ENCODE measurements at regions not wholly inside any gene's neighbourhood (a gene's known extent, or its start where the extent isn't known, plus 50 kb on each side); places are given as distances from the start of the nearest gene placed in this dataset.

- no peaks in the 10 kb centered on the region for H3K4me1 Mint-ChIP-seq (ENCODE audit: low read depth)
- H3K4me3 Mint-ChIP-seq = no peak overlapping the region
- H3K27me3 Mint-ChIP-seq = peaks cover 2% of the 10 kb centered on the region
- H3K36me3 Mint-ChIP-seq = no peaks in the 10 kb centered on the region
- H3K27ac Mint-ChIP-seq = no peak overlapping the region
- peaks cover 3% of the 10 kb centered on the region for H3K9me3 Mint-ChIP-seq (ENCODE audit: low read depth)
Observed at GRCh38 chr22:27185760-27186302, 528.4 kb downstream of the MIAT start.

GRCh38 chr22:27186643-27187042 is 529.3 kb downstream of the MIAT start:
- Mint-ChIP-seq H3K4me3 (no peak overlapping the region), H3K9me3 (ENCODE audit: low read depth) (peaks cover 10% of the 10 kb centered on the region), H3K36me3 (no peaks in the 10 kb centered on the region), H3K27me3 (peaks cover 2% of the 10 kb centered on the region), H3K27ac (no peak overlapping the region), H3K4me1 (ENCODE audit: low read depth) (no peaks in the 10 kb centered on the region)

- peaks cover 10% of the 10 kb centered on the region for H3K9me3 Mint-ChIP-seq (ENCODE audit: low read depth)
- H3K36me3 Mint-ChIP-seq = no peaks in the 10 kb centered on the region
- H3K27me3 Mint-ChIP-seq = peaks cover 11% of the 10 kb centered on the region
- H3K4me1 Mint-ChIP-seq (ENCODE audit: low read depth) = no peaks in the 10 kb centered on the region
- no peak overlapping the region for H3K27ac Mint-ChIP-seq
- H3K4me3 Mint-ChIP-seq = no peak overlapping the region
Observed at GRCh38 chr22:27192135-27192829, 534.9 kb downstream of the MIAT start.

- peaks cover 10% of the 10 kb centered on the region for H3K27me3 Mint-ChIP-seq
- H3K27ac Mint-ChIP-seq = no peak overlapping the region
- H3K4me1 Mint-ChIP-seq (ENCODE audit: low read depth) = no peaks in the 10 kb centered on the region
- H3K9me3 Mint-ChIP-seq (ENCODE audit: low read depth) = peaks cover 15% of the 10 kb centered on the region
- no peaks in the 10 kb centered on the region for H3K36me3 Mint-ChIP-seq
- no peak overlapping the region for H3K4me3 Mint-ChIP-seq
Observed at GRCh38 chr22:27193215-27193614, 535.8 kb downstream of the MIAT start.

GRCh38 chr22:27193636-27194035 is 536.2 kb downstream of the MIAT start:
- Mint-ChIP-seq H3K9me3 (ENCODE audit: low read depth) (peaks cover 15% of the 10 kb centered on the region), H3K27ac (no peak overlapping the region), H3K36me3 (no peaks in the 10 kb centered on the region), H3K4me3 (no peak overlapping the region), H3K27me3 (peaks cover 9% of the 10 kb centered on the region), H3K4me1 (ENCODE audit: low read depth) (no peaks in the 10 kb centered on the region)

GRCh38 chr22:27194096-27194748 is 536.8 kb downstream of the MIAT start:
- H3K4me1 Mint-ChIP-seq (ENCODE audit: low read depth) = no peaks in the 10 kb centered on the region
- peaks cover 15% of the 10 kb centered on the region for H3K9me3 Mint-ChIP-seq (ENCODE audit: low read depth)
- H3K27ac Mint-ChIP-seq = no peak overlapping the region
- no peak overlapping the region for H3K4me3 Mint-ChIP-seq
- H3K36me3 Mint-ChIP-seq = no peaks in the 10 kb centered on the region
- peaks cover 9% of the 10 kb centered on the region for H3K27me3 Mint-ChIP-seq

- H3K27ac Mint-ChIP-seq = no peak overlapping the region
- H3K9me3 Mint-ChIP-seq (ENCODE audit: low read depth) = peaks cover 15% of the 10 kb centered on the region
Observed at GRCh38 chr22:27195094-27195493, 537.7 kb downstream of the MIAT start.

GRCh38 chr22:27195494-27195893 is 538.1 kb downstream of the MIAT start:
- no peak overlapping the region for H3K4me3 Mint-ChIP-seq
- no peaks in the 10 kb centered on the region for H3K4me1 Mint-ChIP-seq (ENCODE audit: low read depth)
- H3K9me3 Mint-ChIP-seq (ENCODE audit: low read depth) = peaks cover 15% of the 10 kb centered on the region
- no peak overlapping the region for H3K27ac Mint-ChIP-seq
- H3K27me3 Mint-ChIP-seq = peaks cover 12% of the 10 kb centered on the region
- no peaks in the 10 kb centered on the region for H3K36me3 Mint-ChIP-seq

More at GRCh38 chr22:27195094-27195493, 537.7 kb downstream of the MIAT start:
- no peaks in the 10 kb centered on the region for H3K4me1 Mint-ChIP-seq (ENCODE audit: low read depth)
- no peaks in the 10 kb centered on the region for H3K36me3 Mint-ChIP-seq
- H3K27me3 Mint-ChIP-seq = peaks cover 12% of the 10 kb centered on the region
- H3K4me3 Mint-ChIP-seq = no peak overlapping the region

GRCh38 chr22:27196606-27197005 is 539.2 kb downstream of the MIAT start:
- no peaks in the 10 kb centered on the region for H3K4me1 Mint-ChIP-seq (ENCODE audit: low read depth)
- H3K9me3 Mint-ChIP-seq (ENCODE audit: low read depth) = peaks cover 5% of the 10 kb centered on the region
- no peaks in the 10 kb centered on the region for H3K36me3 Mint-ChIP-seq
- peaks cover 14% of the 10 kb centered on the region for H3K27me3 Mint-ChIP-seq
- no peak overlapping the region for H3K27ac Mint-ChIP-seq
- H3K4me3 Mint-ChIP-seq = no peak overlapping the region

- H3K36me3 Mint-ChIP-seq = no peaks in the 10 kb centered on the region
- H3K9me3 Mint-ChIP-seq (ENCODE audit: low read depth) = peaks cover 5% of the 10 kb centered on the region
- H3K4me3 Mint-ChIP-seq = no peak overlapping the region
- H3K4me1 Mint-ChIP-seq (ENCODE audit: low read depth) = no peaks in the 10 kb centered on the region
- H3K27ac Mint-ChIP-seq = no peak overlapping the region
- H3K27me3 Mint-ChIP-seq = peaks cover 14% of the 10 kb centered on the region
Observed at GRCh38 chr22:27197052-27197451, 539.7 kb downstream of the MIAT start.

- H3K4me3 Mint-ChIP-seq = no peak overlapping the region
- peaks cover 14% of the 10 kb centered on the region for H3K27me3 Mint-ChIP-seq
- no peaks in the 10 kb centered on the region for H3K4me1 Mint-ChIP-seq (ENCODE audit: low read depth)
- H3K9me3 Mint-ChIP-seq (ENCODE audit: low read depth) = peaks cover 5% of the 10 kb centered on the region
- no peaks in the 10 kb centered on the region for H3K36me3 Mint-ChIP-seq
- no peak overlapping the region for H3K27ac Mint-ChIP-seq
Observed at GRCh38 chr22:27197618-27198017, 540.2 kb downstream of the MIAT start.

GRCh38 chr22:27198518-27199035 is 541.2 kb downstream of the MIAT start:
- no peaks in the 10 kb centered on the region for H3K4me1 Mint-ChIP-seq (ENCODE audit: low read depth)
- peaks cover 5% of the 10 kb centered on the region for H3K9me3 Mint-ChIP-seq (ENCODE audit: low read depth)
- H3K4me3 Mint-ChIP-seq = no peak overlapping the region
- H3K36me3 Mint-ChIP-seq = no peaks in the 10 kb centered on the region
- H3K27me3 Mint-ChIP-seq = peaks cover 14% of the 10 kb centered on the region
- H3K27ac Mint-ChIP-seq = no peak overlapping the region

- H3K27ac Mint-ChIP-seq = no peak overlapping the region
- no peak overlapping the region for H3K4me3 Mint-ChIP-seq
- H3K4me1 Mint-ChIP-seq (ENCODE audit: low read depth) = no peaks in the 10 kb centered on the region
- H3K9me3 Mint-ChIP-seq (ENCODE audit: low read depth) = peaks cover 5% of the 10 kb centered on the region
- peaks cover 11% of the 10 kb centered on the region for H3K27me3 Mint-ChIP-seq
- H3K36me3 Mint-ChIP-seq = no peaks in the 10 kb centered on the region
Observed at GRCh38 chr22:27199354-27199753, 542.0 kb downstream of the MIAT start.

- peaks cover 5% of the 10 kb centered on the region for H3K9me3 Mint-ChIP-seq (ENCODE audit: low read depth)
- no peak overlapping the region for H3K27ac Mint-ChIP-seq
- H3K36me3 Mint-ChIP-seq = no peaks in the 10 kb centered on the region
- H3K27me3 Mint-ChIP-seq = peaks cover 11% of the 10 kb centered on the region
- no peak overlapping the region for H3K4me3 Mint-ChIP-seq
- no peaks in the 10 kb centered on the region for H3K4me1 Mint-ChIP-seq (ENCODE audit: low read depth)
Observed at GRCh38 chr22:27201276-27201675, 543.9 kb downstream of the MIAT start.

- Mint-ChIP-seq H3K27me3 (peaks cover 14% of the 10 kb centered on the region), H3K9me3 (ENCODE audit: low read depth) (peaks cover 5% of the 10 kb centered on the region), H3K4me3 (no peak overlapping the region), H3K27ac (no peak overlapping the region), H3K4me1 (ENCODE audit: low read depth) (no peaks in the 10 kb centered on the region), H3K36me3 (no peaks in the 10 kb centered on the region)
Observed at GRCh38 chr22:27201741-27202140, 544.4 kb downstream of the MIAT start.
